CD14-positive monocyte (primary cell): ENCODE measurements at regions not wholly inside any gene's neighbourhood (a gene's known extent, or its start where the extent isn't known, plus 50 kb on each side); places are given as distances from the start of the nearest gene placed in this dataset.

Experiments used
- DNase-seq, 3 donors: peaks; one replicate each; pipeline ENCODE4 v3.0.0-alpha.2; 2011 to 2022
- H2AFZ ChIP-seq: 2 replicates; pipeline ENCODE4 v1.6.0; 2012; ENCODE audit warnings: mild to moderate bottlenecking, low read depth, low read length, inconsistent platforms; ENCODE audit not compliant: insufficient read depth, poor library complexity, severe bottlenecking
- H3K27ac ChIP-seq, 2 donors: 1 replicate in 1 of 2; 2 replicates in 1 of 2; pipeline ENCODE4 v1.5.1; 2012 to 2013; ENCODE audit warnings: low read length in 2 of 2, control low read depth in 1 of 2, inconsistent platforms in 1 of 2, low read depth in 1 of 2, mild to moderate bottlenecking in 1 of 2
- H3K27me3 ChIP-seq, 2 donors: one replicate each; pipeline versions ENCODE4 v1.6.0 to v1.6.1; 2011 to 2013; ENCODE audit warnings: low read length in 2 of 2; ENCODE audit not compliant: control insufficient read depth in 2 of 2, insufficient read depth in 2 of 2
- H3K36me3 ChIP-seq, 2 donors: replicated peaks in 1 of 2; 1 replicate in 1 of 2; 2 replicates in 1 of 2; pipeline versions ENCODE4 v1.5.1 to v1.6.1; 2012 to 2013; ENCODE audit warnings: low read length in 2 of 2, control low read depth in 1 of 2, inconsistent platforms in 1 of 2, mild to moderate bottlenecking in 1 of 2; ENCODE audit not compliant: insufficient read depth in 2 of 2, control insufficient read depth in 1 of 2
- H3K4me1 ChIP-seq, 2 donors: 1 replicate in 1 of 2; 2 replicates in 1 of 2; pipeline versions ENCODE4 v1.5.1 to v1.6.1; 2012 to 2013; ENCODE audit warnings: low read length in 2 of 2, control low read depth in 1 of 2, inconsistent platforms in 1 of 2, mild to moderate bottlenecking in 1 of 2, moderate library complexity in 1 of 2; ENCODE audit not compliant: insufficient read depth in 2 of 2, control insufficient read depth in 1 of 2
- H3K4me2 ChIP-seq: replicated peaks from 2 replicates; pipeline ENCODE3; 2012; ENCODE audit warnings: low read length, moderate library complexity, mild to moderate bottlenecking; ENCODE audit not compliant: poor library complexity, severe bottlenecking; ENCODE audit errors: extremely low read depth
- H3K4me3 ChIP-seq, 3 experiments: fragments of 200-600 bp in 1 of 3; sonication (generic) in 1 of 3; replicated peaks in 1 of 3; 1 replicate in 2 of 3; 2 replicates in 1 of 3; pipeline ENCODE4 v1.5.1; 2011 to 2013; ENCODE audit warnings: low read length in 3 of 3, mild to moderate bottlenecking in 3 of 3, control low read depth in 2 of 3, low read depth in 2 of 3, inconsistent platforms in 1 of 3, moderate library complexity in 1 of 3
- H3K79me2 ChIP-seq: 2 replicates; pipeline ENCODE4 v1.6.0; 2012; ENCODE audit warnings: mild to moderate bottlenecking, control low read depth, inconsistent platforms, low read length, moderate library complexity; ENCODE audit not compliant: insufficient read depth
- H3K9ac ChIP-seq: 2 replicates; pipeline ENCODE4 v1.6.0; 2017; ENCODE audit warnings: low read length, mild to moderate bottlenecking; ENCODE audit not compliant: insufficient read depth, poor library complexity, severe bottlenecking
- H3K9me3 ChIP-seq, 2 donors: replicated peaks in 1 of 2; 1 replicate in 1 of 2; 2 replicates in 1 of 2; pipeline versions ENCODE4 v1.5.1 to v1.6.1; 2012 to 2013; ENCODE audit warnings: low read length in 2 of 2, control low read depth in 1 of 2; ENCODE audit not compliant: control insufficient read depth in 1 of 2, insufficient read depth in 1 of 2
- H4K20me1 ChIP-seq: 2 replicates; pipeline ENCODE4 v1.6.0; 2012; ENCODE audit warnings: mild to moderate bottlenecking, low read length, control low read depth, moderate library complexity; ENCODE audit not compliant: insufficient read depth
- H3K27ac Mint-ChIP-seq, 7 donors: one replicate each; pipeline ENCODE4 v1.8.0; 2020; ENCODE audit warnings: mild to moderate bottlenecking in 7 of 7, mixed read lengths in 7 of 7, moderate library complexity in 6 of 7, inconsistent platforms in 2 of 7
- H3K27me3 Mint-ChIP-seq, 3 donors: one replicate each; pipeline ENCODE4 v1.8.0; 2021 to 2022; ENCODE audit warnings: low read depth in 3 of 3, mild to moderate bottlenecking in 3 of 3, mixed read lengths in 3 of 3, moderate library complexity in 3 of 3, inconsistent platforms in 1 of 3
- H3K36me3 Mint-ChIP-seq, 2 donors: one replicate each; pipeline ENCODE4 v1.8.0; 2020; ENCODE audit warnings: mixed read lengths in 2 of 2, inconsistent platforms in 1 of 2, mild to moderate bottlenecking in 1 of 2
- H3K4me1 Mint-ChIP-seq: one replicate; pipeline ENCODE4 v1.8.0; 2020; ENCODE audit warnings: mild to moderate bottlenecking, mixed read lengths
- H3K4me3 Mint-ChIP-seq, 2 donors: one replicate each; pipeline ENCODE4 v1.8.0; 2020; ENCODE audit warnings: mild to moderate bottlenecking in 2 of 2, mixed read lengths in 2 of 2, moderate library complexity in 1 of 2
- H3K9me3 Mint-ChIP-seq, 7 donors: one replicate each; pipeline ENCODE4 v1.8.0; 2020 to 2022; ENCODE audit warnings: mixed read lengths in 7 of 7, mild to moderate bottlenecking in 6 of 7, moderate library complexity in 6 of 7, inconsistent platforms in 2 of 7
- WGBS: methylation state at CpG from one replicate; pipeline ENCODE4 v1.1.5; 2013; ENCODE audit warnings: missing lambda C conversion rate; ENCODE audit not compliant: insufficient coverage; 5-methylcytosine and 5-hydroxymethylcytosine counted together
- intact Hi-C, 2 donors: fragments of 100-400 bp; cut with micrococcal nuclease; formaldehyde crosslinking; loops; one replicate each; pipeline versions ENCODE4 v1.15.0 to v1.15.1; 2023
- TF ChIP-seq, protein P1 (sequence below): fragments of 200-600 bp; IDR thresholded peaks from one replicate; pipeline ENCODE4 v1.8.0; 2022; ENCODE audit warnings: antibody characterized with exemption, mild to moderate bottlenecking

DNA sequence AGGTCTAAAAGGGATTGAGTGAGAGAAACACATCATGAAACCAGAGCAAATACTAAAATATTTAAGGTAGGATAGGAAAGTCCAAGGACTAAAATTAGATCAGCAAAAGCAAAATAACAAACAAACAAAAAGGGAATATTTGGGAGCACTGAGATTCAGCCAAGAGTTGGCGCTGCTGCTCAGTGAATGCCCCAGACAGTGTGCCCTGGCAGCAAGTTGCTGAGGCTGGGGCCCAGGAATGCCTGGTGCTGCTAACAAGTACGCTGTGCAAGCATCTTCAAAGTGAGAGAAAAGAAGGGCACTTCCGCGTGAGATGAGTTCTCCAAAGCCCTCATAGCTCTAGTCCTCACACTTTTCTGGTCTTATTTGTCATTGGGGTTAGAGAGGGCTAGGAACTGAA is 603.3 kb downstream of the EFNA5 start:
- Histone ChIP-seq H3K27ac (no peak overlapping the region), H3K9me3 (peaks cover 0 to 4% of the 10 kb centered on the region in 2 donors), H3K27me3 (no peaks in the 10 kb centered on the region), H3K4me2 (no peak overlapping the region), H4K20me1 (no peaks in the 10 kb centered on the region), H3K4me3 (no peak overlapping the region), H2AFZ (no peak overlapping the region), H3K79me2 (no peaks in the 10 kb centered on the region), H3K4me1 (no peaks in the 10 kb centered on the region), H3K36me3 (no peaks in the 10 kb centered on the region), H3K9ac (no peak overlapping the region)
- Mint-ChIP-seq H3K27me3 (no peaks in the 10 kb centered on the region), H3K27ac (no peak overlapping the region), H3K4me3 (no peak overlapping the region), H3K4me1 (no peaks in the 10 kb centered on the region), H3K9me3 (peaks cover 0 to 8% (median 6%) of the 10 kb centered on the region in 7 donors), H3K36me3 (no peaks in the 10 kb centered on the region)
- intact Hi-C loops = no loop called here
- TF ChIP-seq, protein P1, sequence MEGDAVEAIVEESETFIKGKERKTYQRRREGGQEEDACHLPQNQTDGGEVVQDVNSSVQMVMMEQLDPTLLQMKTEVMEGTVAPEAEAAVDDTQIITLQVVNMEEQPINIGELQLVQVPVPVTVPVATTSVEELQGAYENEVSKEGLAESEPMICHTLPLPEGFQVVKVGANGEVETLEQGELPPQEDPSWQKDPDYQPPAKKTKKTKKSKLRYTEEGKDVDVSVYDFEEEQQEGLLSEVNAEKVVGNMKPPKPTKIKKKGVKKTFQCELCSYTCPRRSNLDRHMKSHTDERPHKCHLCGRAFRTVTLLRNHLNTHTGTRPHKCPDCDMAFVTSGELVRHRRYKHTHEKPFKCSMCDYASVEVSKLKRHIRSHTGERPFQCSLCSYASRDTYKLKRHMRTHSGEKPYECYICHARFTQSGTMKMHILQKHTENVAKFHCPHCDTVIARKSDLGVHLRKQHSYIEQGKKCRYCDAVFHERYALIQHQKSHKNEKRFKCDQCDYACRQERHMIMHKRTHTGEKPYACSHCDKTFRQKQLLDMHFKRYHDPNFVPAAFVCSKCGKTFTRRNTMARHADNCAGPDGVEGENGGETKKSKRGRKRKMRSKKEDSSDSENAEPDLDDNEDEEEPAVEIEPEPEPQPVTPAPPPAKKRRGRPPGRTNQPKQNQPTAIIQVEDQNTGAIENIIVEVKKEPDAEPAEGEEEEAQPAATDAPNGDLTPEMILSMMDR = no peak
- WGBS = no CpG with 5 or more reads among the region's 4 CpGs
- no peak for DNase-seq

DNA sequence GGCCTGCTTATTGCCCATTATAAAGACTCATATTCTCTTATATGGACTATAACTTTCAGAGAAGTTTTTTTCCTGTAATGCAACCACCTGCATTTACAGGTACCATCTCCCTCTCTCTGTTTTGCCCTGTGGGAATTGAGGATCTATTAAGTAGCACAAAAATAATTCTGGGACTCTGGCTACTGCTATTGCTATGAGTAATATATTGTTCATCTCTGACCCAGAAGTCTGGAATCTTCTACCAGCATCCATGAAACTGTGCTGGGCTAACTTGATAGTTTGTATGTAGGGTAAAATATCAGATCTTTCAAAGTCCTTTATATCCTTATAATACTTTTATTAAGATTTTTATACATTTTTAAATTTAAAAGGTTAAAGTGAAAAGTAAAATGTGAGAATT is 607.2 kb downstream of the EFNA5 start:
- Mint-ChIP-seq H3K4me1 (no peaks in the 10 kb centered on the region), H3K9me3 (peaks cover 0 to 5% (median 2%) of the 10 kb centered on the region in 7 donors), H3K27ac (no peak overlapping the region), H3K27me3 (no peaks in the 10 kb centered on the region), H3K4me3 (no peak overlapping the region), H3K36me3 (no peaks in the 10 kb centered on the region)
- Histone ChIP-seq H2AFZ (no peak overlapping the region), H3K9ac (no peak overlapping the region), H3K4me1 (no peaks in the 10 kb centered on the region), H3K27ac (no peak overlapping the region), H3K4me2 (no peak overlapping the region), H3K4me3 (no peak overlapping the region), H3K27me3 (no peaks in the 10 kb centered on the region), H3K9me3 (no peaks in the 10 kb centered on the region), H4K20me1 (no peaks in the 10 kb centered on the region), H3K79me2 (no peaks in the 10 kb centered on the region), H3K36me3 (no peaks in the 10 kb centered on the region)
- intact Hi-C loops = no loop called here
- DNase-seq = no peak
- TF ChIP-seq, protein P1 = no peak
